Naive B cell (primary cell): ENCODE measurements at regions not wholly inside any gene's neighbourhood (a gene's known extent, or its start where the extent isn't known, plus 50 kb on each side); places are given as distances from the start of the nearest gene placed in this dataset.

ENCODE experiments used
- ATAC-seq, 2 donors: fragments of 150-1000 bp; cut with Tn5 transposase; 2 replicates each; pipeline ENCODE4 v1.10.0; 2021; ENCODE audit warnings: low read depth in 2 of 2, mild to moderate bottlenecking in 2 of 2, moderate library complexity in 2 of 2
- DNase-seq: peaks from one replicate; pipeline ENCODE4 v3.0.0; 2022
- H3K27ac Mint-ChIP-seq, 6 donors: one replicate each; pipeline ENCODE4 v1.8.0; 2020 to 2022; ENCODE audit warnings: mild to moderate bottlenecking in 6 of 6, mixed read lengths in 6 of 6, moderate library complexity in 5 of 6, inconsistent platforms in 2 of 6
- H3K27me3 Mint-ChIP-seq, 3 donors: one replicate each; pipeline ENCODE4 v1.8.0; 2021 to 2022; ENCODE audit warnings: mixed read lengths in 3 of 3, mild to moderate bottlenecking in 1 of 3
- H3K36me3 Mint-ChIP-seq, 2 donors: one replicate each; pipeline ENCODE4 v1.8.0; 2020 to 2022; ENCODE audit warnings: mixed read lengths in 2 of 2, inconsistent platforms in 1 of 2, mild to moderate bottlenecking in 1 of 2
- H3K4me1 Mint-ChIP-seq, 3 donors: one replicate each; pipeline ENCODE4 v1.8.0; 2020 to 2022; ENCODE audit warnings: mixed read lengths in 3 of 3, inconsistent platforms in 1 of 3, mild to moderate bottlenecking in 1 of 3, moderate library complexity in 1 of 3
- H3K4me3 Mint-ChIP-seq, 8 donors: one replicate each; pipeline ENCODE4 v1.8.0; 2020 to 2022; ENCODE audit warnings: mild to moderate bottlenecking in 8 of 8, mixed read lengths in 8 of 8, moderate library complexity in 8 of 8, inconsistent platforms in 2 of 8
- H3K9me3 Mint-ChIP-seq, 7 donors: one replicate each; pipeline ENCODE4 v1.8.0; 2020 to 2022; ENCODE audit warnings: mixed read lengths in 7 of 7, mild to moderate bottlenecking in 5 of 7, inconsistent platforms in 2 of 7, moderate library complexity in 1 of 7

- ATAC-seq = no peak
- no peaks in the 10 kb centered on the region for H3K36me3 Mint-ChIP-seq
- no peak for DNase-seq
- H3K4me1 Mint-ChIP-seq = no peaks in the 10 kb centered on the region
- no peak overlapping the region for H3K27ac Mint-ChIP-seq
- H3K9me3 Mint-ChIP-seq = peaks cover 0 to 2% (median 0%) of the 10 kb centered on the region in 7 donors
- H3K4me3 Mint-ChIP-seq = peak overlapping the region in 1 of 8 donors; percentile 23
- H3K27me3 Mint-ChIP-seq = peaks cover 2 to 7% (median 3%) of the 10 kb centered on the region in 3 donors
Measured at GRCh38 chr3:107124885-107125284, 252.4 kb upstream of the CCDC54 start.

DNA sequence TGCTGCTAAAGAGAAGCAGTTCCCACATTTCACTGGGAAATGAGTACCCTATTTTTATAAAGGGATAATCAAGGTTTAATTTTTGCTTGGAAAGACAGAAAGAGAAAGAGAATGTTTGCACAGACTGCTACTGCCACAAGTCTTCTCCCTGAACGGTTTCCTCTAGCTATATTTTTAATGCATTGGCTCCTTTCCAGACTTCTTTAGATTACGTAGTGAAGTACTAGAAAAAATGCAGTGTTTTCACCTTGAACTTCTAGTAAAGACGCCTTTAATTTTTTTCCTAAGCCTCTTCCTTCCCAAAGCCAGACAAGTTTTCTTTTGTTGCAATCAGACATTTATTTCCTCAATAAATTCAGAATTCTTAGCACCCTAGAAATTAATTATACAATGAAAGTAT lies 248.3 kb upstream of the CCDC54 start:
- no peak for ATAC-seq
- no peak for DNase-seq
- Mint-ChIP-seq H3K9me3 (peaks cover 0 to 8% (median 0%) of the 10 kb centered on the region in 7 donors), H3K36me3 (no peaks in the 10 kb centered on the region), H3K4me3 (no peak overlapping the region), H3K27me3 (peaks cover 4 to 10% (median 5%) of the 10 kb centered on the region in 3 donors), H3K4me1 (no peaks in the 10 kb centered on the region), H3K27ac (no peak overlapping the region)

GRCh38 chr3:107130089-107130700 lies 247.0 kb upstream of the CCDC54 start:
- H3K27ac Mint-ChIP-seq = peak overlapping the region in 1 of 6 donors; percentile 70
- H3K4me1 Mint-ChIP-seq = no peaks in the 10 kb centered on the region
- ATAC-seq (no peak), DNase-seq (no peak)
- H3K27me3 Mint-ChIP-seq = peaks cover 4 to 10% (median 6%) of the 10 kb centered on the region in 3 donors
- no peaks in the 10 kb centered on the region for H3K36me3 Mint-ChIP-seq
- no peak overlapping the region for H3K4me3 Mint-ChIP-seq
- peaks cover 0 to 8% (median 0%) of the 10 kb centered on the region in 7 donors for H3K9me3 Mint-ChIP-seq

DNA sequence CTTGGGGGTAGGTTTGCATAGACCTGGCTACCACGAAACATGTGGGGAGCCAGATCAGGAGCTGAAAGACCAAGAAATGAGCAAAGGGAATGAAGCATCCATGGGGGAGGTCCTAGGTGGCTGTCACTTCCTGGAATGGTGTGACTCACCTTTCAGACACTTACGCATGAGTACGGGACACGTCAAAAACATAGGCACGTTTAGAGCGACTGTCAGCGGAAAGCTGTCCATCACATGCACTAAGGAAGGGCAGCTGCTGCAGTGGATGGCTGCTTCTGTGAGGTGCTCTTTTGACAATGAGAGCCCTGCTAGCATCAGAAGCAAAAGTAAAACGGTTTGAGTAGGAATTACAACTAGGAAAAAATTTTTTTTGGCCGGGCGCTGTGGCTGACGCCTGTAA lies 244.6 kb upstream of the CCDC54 start:
- peaks cover 4 to 10% (median 6%) of the 10 kb centered on the region in 3 donors for H3K27me3 Mint-ChIP-seq
- no peak overlapping the region for H3K4me3 Mint-ChIP-seq
- H3K27ac Mint-ChIP-seq = no peak overlapping the region
- peaks cover 0 to 8% (median 0%) of the 10 kb centered on the region in 7 donors for H3K9me3 Mint-ChIP-seq
- ATAC-seq (no peak), DNase-seq (no peak)
- H3K4me1 Mint-ChIP-seq = no peaks in the 10 kb centered on the region
- no peaks in the 10 kb centered on the region for H3K36me3 Mint-ChIP-seq

- Mint-ChIP-seq H3K27me3 (peaks cover 4 to 10% (median 6%) of the 10 kb centered on the region in 3 donors), H3K4me1 (no peaks in the 10 kb centered on the region), H3K27ac (no peak overlapping the region), H3K4me3 (no peak overlapping the region), H3K9me3 (peaks cover 0 to 8% (median 0%) of the 10 kb centered on the region in 7 donors), H3K36me3 (no peaks in the 10 kb centered on the region)
- ATAC-seq (no peak), DNase-seq (no peak)
Measured at GRCh38 chr3:107133891-107134290, 243.3 kb upstream of the CCDC54 start.

GRCh38 chr3:107142171-107142570 lies 235.1 kb upstream of the CCDC54 start:
- Mint-ChIP-seq H3K4me3 (no peak overlapping the region), H3K36me3 (peaks cover 0 to 8% of the 10 kb centered on the region in 2 donors), H3K9me3 (peaks cover 5 to 28% (median 12%) of the 10 kb centered on the region in 7 donors), H3K4me1 (peaks cover 4 to 10% (median 7%) of the 10 kb centered on the region in 3 donors), H3K27ac (no peak overlapping the region), H3K27me3 (peaks cover 0 to 12% (median 9%) of the 10 kb centered on the region in 3 donors)
- ATAC-seq (no peak), DNase-seq (no peak)

DNA sequence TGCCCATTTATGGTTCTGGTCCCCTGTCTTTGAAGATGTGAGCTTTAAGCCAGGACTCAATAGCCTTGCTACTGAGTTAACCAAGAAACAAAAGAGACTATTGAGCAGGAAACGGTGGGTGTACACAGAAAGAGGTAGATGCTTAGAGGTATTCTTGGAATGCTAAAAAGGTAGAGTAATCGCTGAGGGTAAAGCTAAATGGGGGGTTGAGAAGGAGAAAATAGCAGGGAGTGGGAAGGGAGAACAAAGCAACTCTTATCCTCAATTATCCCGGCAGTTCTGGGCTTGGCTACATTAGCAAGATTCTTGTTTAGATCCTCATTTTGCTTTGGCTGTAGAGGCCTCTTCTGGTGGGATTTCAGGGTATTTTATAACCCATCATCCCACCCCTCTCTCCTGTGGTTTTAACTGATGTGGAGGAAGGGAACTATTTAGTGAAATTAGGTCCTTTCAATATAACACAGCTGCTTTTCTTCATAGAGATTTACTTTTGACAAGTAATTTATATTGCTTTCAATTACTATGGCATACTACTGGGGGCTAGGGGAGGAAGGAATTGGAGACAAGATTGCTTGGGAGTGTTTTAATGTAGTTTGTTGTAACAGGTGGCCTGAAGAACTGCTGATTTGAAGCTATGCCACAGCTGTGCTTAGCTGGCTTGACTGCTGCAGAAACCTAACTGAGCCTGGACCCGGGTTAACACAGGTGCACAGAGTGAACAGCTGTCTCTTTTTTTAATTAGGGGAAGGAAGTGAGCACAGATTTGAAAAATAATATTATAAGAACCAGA lies 234.3 kb upstream of the CCDC54 start:
- H3K4me1 Mint-ChIP-seq = peaks cover 4 to 10% (median 7%) of the 10 kb centered on the region in 3 donors
- peaks cover 5 to 28% (median 12%) of the 10 kb centered on the region in 7 donors for H3K9me3 Mint-ChIP-seq
- ATAC-seq = peak in 1 of 2 donors; percentile 25
- peaks cover 0 to 12% (median 9%) of the 10 kb centered on the region in 3 donors for H3K27me3 Mint-ChIP-seq
- H3K36me3 Mint-ChIP-seq = peaks cover 0 to 8% of the 10 kb centered on the region in 2 donors
- peak overlapping the region in 4 of 8 donors; percentile 7 to 75 (median 36) for H3K4me3 Mint-ChIP-seq
- DNase-seq = no peak
- peak overlapping the region in 1 of 6 donors; percentile 49 for H3K27ac Mint-ChIP-seq

- Mint-ChIP-seq H3K4me3 (no peak overlapping the region), H3K27me3 (peaks cover 9 to 15% (median 12%) of the 10 kb centered on the region in 3 donors), H3K4me1 (no peaks in the 10 kb centered on the region), H3K36me3 (no peaks in the 10 kb centered on the region), H3K27ac (no peak overlapping the region), H3K9me3 (peaks cover 0 to 18% (median 5%) of the 10 kb centered on the region in 7 donors)
- DNase-seq (no peak), ATAC-seq (no peak)
Measured at GRCh38 chr3:107150675-107151074, 226.6 kb upstream of the CCDC54 start.

DNA sequence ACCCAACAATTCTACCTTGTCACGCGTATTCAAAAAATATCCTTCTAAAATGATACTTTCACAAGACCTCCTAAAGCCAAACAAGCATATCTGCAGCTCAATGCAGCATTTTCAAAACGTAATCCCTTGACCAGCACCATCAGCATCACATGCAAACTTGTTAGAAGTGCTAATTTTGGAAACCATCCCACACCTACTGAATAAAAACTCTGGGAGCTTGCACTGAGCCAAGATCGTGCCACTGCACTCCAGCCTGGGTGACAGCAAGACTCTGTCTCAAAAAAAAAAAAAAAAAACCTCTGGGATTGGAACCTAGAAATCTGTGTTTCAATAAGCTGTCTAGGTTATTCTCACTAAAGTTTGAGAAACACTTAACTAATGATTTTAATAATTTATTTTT lies 223.3 kb upstream of the CCDC54 start:
- Mint-ChIP-seq H3K4me3 (no peak overlapping the region), H3K36me3 (peaks cover 0 to 10% of the 10 kb centered on the region in 2 donors), H3K27ac (no peak overlapping the region), H3K4me1 (no peaks in the 10 kb centered on the region), H3K9me3 (peaks cover 1 to 42% (median 24%) of the 10 kb centered on the region in 7 donors), H3K27me3 (peaks cover 9 to 15% (median 12%) of the 10 kb centered on the region in 3 donors)
- DNase-seq (no peak), ATAC-seq (no peak)

DNA sequence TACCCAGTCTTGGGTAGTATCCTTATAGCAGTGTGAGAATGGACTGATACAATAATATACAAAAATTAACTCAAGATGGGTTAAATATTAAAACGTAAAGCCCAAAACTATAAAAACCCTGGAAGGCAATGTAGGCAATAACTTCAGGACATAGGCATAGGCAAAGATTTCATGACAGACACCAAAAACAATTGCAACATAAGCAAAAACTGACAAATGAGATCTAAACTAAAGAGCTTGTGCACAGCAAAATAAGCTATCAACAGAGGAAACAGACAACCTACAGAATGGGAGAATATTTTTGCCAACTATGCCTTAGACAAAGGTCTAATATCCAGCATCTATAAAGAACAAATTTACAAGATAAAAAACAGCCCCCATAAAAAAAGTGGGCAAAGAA lies 204.8 kb upstream of the CCDC54 start:
- no peaks in the 10 kb centered on the region for H3K4me1 Mint-ChIP-seq
- no peak for ATAC-seq
- H3K36me3 Mint-ChIP-seq = no peaks in the 10 kb centered on the region
- peaks cover 9 to 72% (median 26%) of the 10 kb centered on the region in 7 donors for H3K9me3 Mint-ChIP-seq
- no peak for DNase-seq
- H3K27me3 Mint-ChIP-seq = peaks cover 0 to 11% (median 7%) of the 10 kb centered on the region in 3 donors
- H3K27ac Mint-ChIP-seq = no peak overlapping the region
- H3K4me3 Mint-ChIP-seq = no peak overlapping the region

- H3K9me3 Mint-ChIP-seq = peaks cover 0 to 4% (median 0%) of the 10 kb centered on the region in 7 donors
- DNase-seq = no peak
- H3K27ac Mint-ChIP-seq = no peak overlapping the region
- H3K4me3 Mint-ChIP-seq = no peak overlapping the region
- no peak for ATAC-seq
- H3K4me1 Mint-ChIP-seq = no peaks in the 10 kb centered on the region
- H3K36me3 Mint-ChIP-seq = no peaks in the 10 kb centered on the region
- H3K27me3 Mint-ChIP-seq = peaks cover 0 to 12% (median 9%) of the 10 kb centered on the region in 3 donors
Measured at GRCh38 chr3:107184375-107184774, 192.9 kb upstream of the CCDC54 start.

DNA sequence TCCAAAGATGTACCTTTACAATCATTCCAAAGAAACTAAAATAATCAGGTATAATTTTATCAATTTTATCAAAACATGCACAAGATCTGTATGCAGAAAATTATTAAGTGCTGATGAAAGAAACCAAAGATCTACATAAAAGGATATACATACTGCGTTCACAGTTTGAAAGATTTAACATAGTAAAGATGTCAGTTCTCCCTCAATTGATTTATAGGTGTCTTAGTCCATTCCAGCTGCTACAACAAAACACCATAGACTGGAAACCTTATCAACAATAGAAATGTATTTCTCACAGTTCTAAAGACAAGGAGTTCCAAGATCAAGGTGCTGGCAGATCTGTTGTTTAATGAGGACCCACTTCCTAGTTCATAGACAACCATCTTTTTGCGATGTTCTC lies 189.0 kb upstream of the CCDC54 start:
- Mint-ChIP-seq H3K27ac (no peak overlapping the region), H3K36me3 (no peaks in the 10 kb centered on the region), H3K4me1 (no peaks in the 10 kb centered on the region), H3K4me3 (no peak overlapping the region), H3K9me3 (no peaks in the 10 kb centered on the region), H3K27me3 (peaks cover 0 to 12% (median 9%) of the 10 kb centered on the region in 3 donors)
- ATAC-seq (no peak), DNase-seq (no peak)

GRCh38 chr3:107189158-107189791 lies 188.0 kb upstream of the CCDC54 start:
- no peaks in the 10 kb centered on the region for H3K9me3 Mint-ChIP-seq
- no peak overlapping the region for H3K27ac Mint-ChIP-seq

More at GRCh38 chr3:107189158-107189791, 188.0 kb upstream of the CCDC54 start:
- DNase-seq (no peak), ATAC-seq (no peak)
- Mint-ChIP-seq H3K4me1 (no peaks in the 10 kb centered on the region), H3K36me3 (no peaks in the 10 kb centered on the region), H3K4me3 (no peak overlapping the region), H3K27me3 (peaks cover 0 to 8% (median 0%) of the 10 kb centered on the region in 3 donors)
